HG02870 (cell line): ENCODE measurements at regions not wholly inside any gene's neighbourhood (a gene's known extent, or its start where the extent isn't known, plus 50 kb on each side); places are given as distances from the start of the nearest gene placed in this dataset.
"Not testable (repeated sequence)": the region's sequence is repeated elsewhere in the genome, so short reads cannot be mapped to it uniquely, and the experiment has no call there.

Source experiments
- ATAC-seq: cut with Tn5 transposase; IDR thresholded peaks from one replicate; pipeline ENCODE4 v1.9.1; 2021; ENCODE audit warnings: mild to moderate bottlenecking, moderate library complexity; ENCODE audit not compliant: unreplicated experiment

- ATAC-seq: peak; percentile 59
Observed at GRCh38 chr18:73688851-73689711, 458.6 kb downstream of the FBXO15 start.

GRCh38 chr18:73688161-73688560 is 459.5 kb downstream of the FBXO15 start:
- no peak for ATAC-seq

GRCh38 chr18:73684647-73685046 is 463.0 kb downstream of the FBXO15 start:
- ATAC-seq: no peak

- ATAC-seq: no peak
Observed at GRCh38 chr18:73683409-73684238, 464.0 kb downstream of the FBXO15 start.

GRCh38 chr18:73681912-73682311 is 465.7 kb downstream of the FBXO15 start:
- ATAC-seq: no peak

- no peak for ATAC-seq
Observed at GRCh38 chr18:73681398-73681797, 466.2 kb downstream of the FBXO15 start.

GRCh38 chr18:73679941-73680712 is 467.5 kb downstream of the FBXO15 start:
- ATAC-seq: no peak

GRCh38 chr18:73677450-73677849 is 470.2 kb downstream of the FBXO15 start:
- ATAC-seq: no peak

GRCh38 chr18:73674125-73674865 is 473.3 kb downstream of the FBXO15 start:
- ATAC-seq: no peak

GRCh38 chr18:73671480-73671879 is 476.2 kb downstream of the FBXO15 start:
- ATAC-seq: not testable (repeated sequence)

GRCh38 chr18:73670524-73670923 is 477.1 kb downstream of the FBXO15 start:
- peak; percentile 90 for ATAC-seq

GRCh38 chr18:73670039-73670438 is 477.6 kb downstream of the FBXO15 start:
- no peak for ATAC-seq

- no peak for ATAC-seq
Observed at GRCh38 chr18:73669297-73669696, 478.3 kb downstream of the FBXO15 start.

- ATAC-seq: no peak
Observed at GRCh38 chr18:73668051-73668450, 479.6 kb downstream of the FBXO15 start.

GRCh38 chr18:73666772-73667171 is 480.9 kb downstream of the FBXO15 start:
- ATAC-seq: no peak

- no peak for ATAC-seq
Observed at GRCh38 chr18:73664896-73665295, 482.7 kb downstream of the FBXO15 start.

GRCh38 chr18:73663581-73663980 is 484.1 kb downstream of the FBXO15 start:
- ATAC-seq: no peak

GRCh38 chr18:73662421-73662820 is 485.2 kb downstream of the FBXO15 start:
- ATAC-seq: no peak

GRCh38 chr18:73660931-73661856 is 486.4 kb downstream of the FBXO15 start:
- no peak for ATAC-seq
